UCSD-AML1 (cell line): ENCODE measurements at regions not wholly inside any gene's neighbourhood (a gene's known extent, or its start where the extent isn't known, plus 50 kb on each side); places are given as distances from the start of the nearest gene placed in this dataset.

Source experiments
- DNase-seq: peaks from one replicate; lab custom pipeline; 2025; ENCODE audit not compliant: unreplicated experiment; lab: John Stamatoyannopoulos, UW

- DNase-seq = no peak
Measured at GRCh38 chr4:160872491-160872890, 1291.3 kb downstream of the FSTL5 start.

- DNase-seq = no peak
Measured at GRCh38 chr4:160877087-160877790, 1286.6 kb downstream of the FSTL5 start.

GRCh38 chr4:160880180-160880579, 1283.6 kb downstream of the FSTL5 start:
- no peak for DNase-seq

GRCh38 chr4:160887668-160888067, 1276.1 kb downstream of the FSTL5 start:
- DNase-seq = no peak

GRCh38 chr4:160894128-160894527, 1269.7 kb downstream of the FSTL5 start:
- DNase-seq = no peak

GRCh38 chr4:160894809-160895208, 1269.0 kb downstream of the FSTL5 start:
- DNase-seq = no peak

GRCh38 chr4:160927311-160927710, 1236.5 kb downstream of the FSTL5 start:
- no peak for DNase-seq

- DNase-seq = no peak
Measured at GRCh38 chr4:160928482-160928881, 1235.3 kb downstream of the FSTL5 start.

- no peak for DNase-seq
Measured at GRCh38 chr4:160947653-160948052, 1216.1 kb downstream of the FSTL5 start.

- DNase-seq = no peak
Measured at GRCh38 chr4:160956875-160957274, 1206.9 kb downstream of the FSTL5 start.

- DNase-seq = no peak
Measured at GRCh38 chr4:160969925-160970324, 1193.9 kb downstream of the FSTL5 start.

GRCh38 chr4:160980091-160980490, 1183.7 kb downstream of the FSTL5 start:
- DNase-seq = no peak

GRCh38 chr4:160981083-160981482, 1182.7 kb downstream of the FSTL5 start:
- no peak for DNase-seq

- DNase-seq = no peak
Measured at GRCh38 chr4:160983035-160983434, 1180.8 kb downstream of the FSTL5 start.

- DNase-seq = no peak
Measured at GRCh38 chr4:161002386-161002785, 1161.4 kb downstream of the FSTL5 start.

GRCh38 chr4:161003418-161004057, 1160.3 kb downstream of the FSTL5 start:
- no peak for DNase-seq

GRCh38 chr4:161005746-161006145, 1158.1 kb downstream of the FSTL5 start:
- DNase-seq = no peak

- DNase-seq = no peak
Measured at GRCh38 chr4:161008527-161008926, 1155.3 kb downstream of the FSTL5 start.

GRCh38 chr4:161010227-161010626, 1153.6 kb downstream of the FSTL5 start:
- no peak for DNase-seq
